Nephron progenitor cell (in vitro differentiated cells): ENCODE measurements at regions not wholly inside any gene's neighbourhood (a gene's known extent, or its start where the extent isn't known, plus 50 kb on each side); places are given as distances from the start of the nearest gene placed in this dataset.
"Not testable (repeated sequence)": the region's sequence is repeated elsewhere in the genome, so short reads cannot be mapped to it uniquely, and the experiment has no call there.

Experiments used
- DNase-seq: peaks from one replicate; pipeline ENCODE4 v3.0.0; 2021
- H3K27ac Mint-ChIP-seq: 2 replicates; pipeline ENCODE4 v1.8.0; 2021; ENCODE audit warnings: mild to moderate bottlenecking, moderate library complexity, mixed read lengths
- H3K27me3 Mint-ChIP-seq: 2 replicates; pipeline ENCODE4 v1.8.0; 2021; ENCODE audit warnings: mild to moderate bottlenecking, low read depth, mixed read lengths; ENCODE audit not compliant: poor library complexity
- H3K36me3 Mint-ChIP-seq: 2 replicates; pipeline ENCODE4 v1.8.0; 2021; ENCODE audit warnings: low read depth, mixed read lengths
- H3K4me1 Mint-ChIP-seq: 2 replicates; pipeline ENCODE4 v1.8.0; 2021; ENCODE audit warnings: mixed read lengths
- H3K4me3 Mint-ChIP-seq: 2 replicates; pipeline ENCODE4 v1.8.0; 2021; ENCODE audit warnings: mild to moderate bottlenecking, moderate library complexity, mixed read lengths
- H3K9me3 Mint-ChIP-seq: 2 replicates; pipeline ENCODE4 v1.8.0; 2021; ENCODE audit warnings: mild to moderate bottlenecking, moderate library complexity, mixed read lengths
- TF ChIP-seq, protein P1 (sequence below): fragments of 200-600 bp; sonication (generic); IDR thresholded peaks from 2 replicates; pipeline ENCODE4 v1.5.0; 2021; ENCODE audit warnings: antibody characterized with exemption

DNA sequence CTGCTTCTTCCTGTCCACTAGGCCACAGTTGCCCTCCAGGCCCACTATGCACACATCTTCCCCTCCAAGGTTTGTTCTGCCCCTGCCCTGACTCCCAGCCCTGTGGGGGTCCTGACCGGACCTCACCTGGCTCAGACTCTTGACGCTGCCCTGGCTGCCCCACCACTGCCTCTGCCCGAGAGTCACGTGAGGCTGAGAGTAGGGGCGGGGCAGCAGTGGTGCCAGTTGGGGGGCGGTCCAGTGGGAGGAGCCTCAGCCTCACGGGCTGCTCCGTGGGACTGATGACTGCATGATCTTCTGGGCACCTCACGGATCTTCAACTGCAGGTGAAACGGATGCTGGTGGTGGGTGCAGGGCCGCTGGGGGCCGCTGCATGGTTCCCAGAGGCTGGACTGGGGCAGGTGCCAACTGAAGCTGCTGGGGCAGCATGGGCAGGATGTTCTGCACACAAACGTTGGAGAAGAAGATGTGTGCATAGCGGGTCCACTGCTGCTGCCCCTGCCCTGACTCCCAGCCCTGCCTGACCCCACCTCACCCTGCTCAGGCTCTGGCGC is 77.6 kb downstream of the HHIPL2 start:
- not testable (repeated sequence) for DNase-seq, H3K27ac Mint-ChIP-seq, H3K27me3 Mint-ChIP-seq, H3K9me3 Mint-ChIP-seq, H3K4me1 Mint-ChIP-seq, H3K36me3 Mint-ChIP-seq, H3K4me3 Mint-ChIP-seq

DNA sequence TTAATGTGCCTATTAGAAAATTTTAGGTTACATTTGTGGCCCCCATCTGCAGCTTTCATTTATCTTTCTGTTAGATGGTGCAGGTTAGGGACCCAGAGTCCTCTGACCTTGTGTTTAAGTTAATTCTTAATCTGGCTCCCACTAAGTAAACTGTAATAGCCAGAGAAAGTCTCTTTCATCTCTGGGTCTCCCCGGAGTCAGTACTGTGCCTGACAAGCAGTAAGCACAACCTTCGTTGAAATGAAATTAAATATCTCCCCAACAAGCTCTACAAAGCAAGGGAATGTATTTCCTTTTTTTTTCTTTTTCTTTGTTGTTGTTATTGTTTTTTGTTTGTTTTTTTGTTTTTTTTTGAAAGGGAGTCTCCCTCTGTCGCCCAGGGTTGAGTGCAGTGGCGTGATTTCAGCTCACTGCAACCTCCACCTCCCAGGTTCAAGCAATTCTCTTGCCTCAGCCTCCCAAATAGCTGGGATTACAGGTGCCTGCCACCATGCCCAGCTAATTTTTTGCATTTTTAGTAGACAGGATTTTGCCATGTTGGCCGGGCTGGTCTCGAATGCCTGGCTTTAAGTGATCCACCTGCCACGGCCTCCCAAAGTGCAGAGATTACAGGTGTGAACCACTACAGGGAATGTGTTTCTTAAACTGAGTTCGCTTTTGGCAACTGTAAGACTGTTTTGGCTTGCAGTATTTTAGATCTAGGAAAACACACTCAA is 81.6 kb downstream of the HHIPL2 start:
- peaks cover 3% of the 10 kb centered on the region for H3K9me3 Mint-ChIP-seq
- TF ChIP-seq, protein P1, sequence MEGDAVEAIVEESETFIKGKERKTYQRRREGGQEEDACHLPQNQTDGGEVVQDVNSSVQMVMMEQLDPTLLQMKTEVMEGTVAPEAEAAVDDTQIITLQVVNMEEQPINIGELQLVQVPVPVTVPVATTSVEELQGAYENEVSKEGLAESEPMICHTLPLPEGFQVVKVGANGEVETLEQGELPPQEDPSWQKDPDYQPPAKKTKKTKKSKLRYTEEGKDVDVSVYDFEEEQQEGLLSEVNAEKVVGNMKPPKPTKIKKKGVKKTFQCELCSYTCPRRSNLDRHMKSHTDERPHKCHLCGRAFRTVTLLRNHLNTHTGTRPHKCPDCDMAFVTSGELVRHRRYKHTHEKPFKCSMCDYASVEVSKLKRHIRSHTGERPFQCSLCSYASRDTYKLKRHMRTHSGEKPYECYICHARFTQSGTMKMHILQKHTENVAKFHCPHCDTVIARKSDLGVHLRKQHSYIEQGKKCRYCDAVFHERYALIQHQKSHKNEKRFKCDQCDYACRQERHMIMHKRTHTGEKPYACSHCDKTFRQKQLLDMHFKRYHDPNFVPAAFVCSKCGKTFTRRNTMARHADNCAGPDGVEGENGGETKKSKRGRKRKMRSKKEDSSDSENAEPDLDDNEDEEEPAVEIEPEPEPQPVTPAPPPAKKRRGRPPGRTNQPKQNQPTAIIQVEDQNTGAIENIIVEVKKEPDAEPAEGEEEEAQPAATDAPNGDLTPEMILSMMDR: no peak
- no peak for DNase-seq
- peak overlapping the region; percentile 11 for H3K4me3 Mint-ChIP-seq
- H3K4me1 Mint-ChIP-seq: peaks cover 15% of the 10 kb centered on the region
- no peak overlapping the region for H3K27ac Mint-ChIP-seq
- no peaks in the 10 kb centered on the region for H3K36me3 Mint-ChIP-seq
- H3K27me3 Mint-ChIP-seq: peaks cover 21% of the 10 kb centered on the region

DNA sequence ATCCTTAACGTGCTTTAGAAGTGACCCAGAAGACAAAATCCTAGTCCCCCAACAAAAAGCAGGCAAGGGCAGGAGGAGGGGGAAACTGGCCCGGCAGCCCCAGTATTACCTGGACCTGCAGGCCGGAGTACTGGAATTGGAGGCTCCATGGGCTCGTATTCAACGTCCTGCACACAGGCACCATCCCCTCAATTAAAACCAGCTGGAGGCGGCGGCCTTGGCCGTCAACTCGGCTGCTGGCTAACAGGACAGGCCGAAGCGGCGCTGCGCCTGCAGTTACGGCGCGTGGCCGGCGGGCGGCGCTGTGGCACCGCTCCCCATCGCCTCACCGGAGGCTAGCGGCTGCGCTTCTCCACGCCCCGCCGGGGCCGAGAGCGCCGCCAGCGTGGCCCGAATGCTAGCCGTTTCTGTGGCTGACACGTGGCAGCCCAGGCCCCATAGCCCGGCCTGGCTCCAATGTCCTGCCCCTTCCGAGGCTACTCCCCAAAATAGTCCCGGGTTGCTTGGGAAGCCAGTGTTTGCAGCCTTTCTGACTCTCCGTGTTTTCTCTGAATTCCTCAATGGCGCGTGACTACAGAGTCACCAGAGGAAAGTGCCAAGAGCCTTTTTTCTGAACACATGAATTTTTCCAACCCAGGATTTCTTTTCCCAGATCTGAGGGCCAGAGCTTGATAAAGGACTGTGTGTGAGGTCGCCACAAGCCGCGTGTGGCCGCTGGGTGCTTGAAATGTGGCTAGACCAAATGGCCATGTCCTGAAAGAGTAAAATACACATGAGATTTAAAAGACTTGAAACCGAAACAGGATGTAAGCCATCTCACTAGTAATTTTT is 82.5 kb downstream of the HHIPL2 start:
- TF ChIP-seq, protein P1: peak; percentile 100
- H3K27ac Mint-ChIP-seq: peak overlapping the region; percentile 99
- H3K4me3 Mint-ChIP-seq: peak overlapping the region; percentile 84
- H3K36me3 Mint-ChIP-seq: no peaks in the 10 kb centered on the region
- peak; percentile 91 for DNase-seq
- peaks cover 3% of the 10 kb centered on the region for H3K9me3 Mint-ChIP-seq
- H3K4me1 Mint-ChIP-seq: peaks cover 15% of the 10 kb centered on the region
- peaks cover 21% of the 10 kb centered on the region for H3K27me3 Mint-ChIP-seq

DNA sequence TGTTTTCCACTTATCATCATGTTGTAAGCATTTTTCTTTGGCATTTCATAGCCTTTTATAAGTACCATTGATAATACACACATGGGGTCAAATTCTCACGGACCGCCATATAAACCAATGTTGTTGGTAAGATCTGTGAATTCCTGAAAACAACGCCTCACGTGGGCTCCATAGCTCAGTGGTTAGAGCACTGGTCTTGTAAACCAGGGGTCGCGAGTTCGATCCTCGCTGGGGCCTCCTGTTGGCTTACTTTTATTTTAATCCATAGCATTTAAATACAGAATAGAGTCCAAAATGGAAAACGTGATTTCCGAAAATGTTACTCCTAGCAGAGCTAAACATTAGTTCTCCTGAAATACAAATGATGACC is 83.1 kb downstream of the HHIPL2 start:
- Mint-ChIP-seq H3K27ac (no peak overlapping the region), H3K4me1 (peaks cover 15% of the 10 kb centered on the region)
- DNase-seq: peak; percentile 59

DNA sequence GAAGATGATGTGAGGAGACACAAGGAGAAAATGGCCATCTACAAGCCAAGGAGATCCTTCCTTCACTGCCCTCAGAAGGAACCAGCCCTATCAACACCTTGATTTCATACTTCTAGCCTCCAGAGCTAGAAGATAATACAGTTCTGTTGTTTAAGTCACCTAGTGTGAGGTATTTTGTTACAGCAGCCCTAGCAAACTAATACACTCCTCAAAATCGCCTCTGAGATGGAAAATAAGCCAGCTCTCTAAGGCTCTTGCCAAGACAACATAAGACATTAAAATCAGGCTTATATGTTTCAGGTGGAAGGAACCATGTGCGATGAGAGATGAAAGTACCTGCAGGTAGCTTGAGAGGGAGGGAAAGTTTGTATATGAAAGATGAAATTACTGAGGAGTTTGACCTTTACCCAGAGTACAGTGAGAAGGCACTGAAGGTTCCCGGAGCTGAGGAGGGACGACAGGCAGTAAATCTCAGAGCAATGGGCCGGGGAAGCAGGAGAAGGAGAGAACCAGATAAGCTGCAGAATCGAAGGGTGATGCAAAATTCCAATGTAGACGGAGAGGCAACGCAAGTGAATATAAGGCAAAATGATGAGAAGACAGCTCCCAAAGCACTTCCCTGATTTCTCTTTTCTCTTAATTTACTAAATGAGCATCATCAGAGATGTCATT is 84.7 kb downstream of the HHIPL2 start:
- peaks cover 15% of the 10 kb centered on the region for H3K4me1 Mint-ChIP-seq
- no peak overlapping the region for H3K27ac Mint-ChIP-seq
- no peak overlapping the region for H3K4me3 Mint-ChIP-seq
- H3K27me3 Mint-ChIP-seq: peaks cover 28% of the 10 kb centered on the region
- peaks cover 14% of the 10 kb centered on the region for H3K9me3 Mint-ChIP-seq
- TF ChIP-seq, protein P1: no peak
- H3K36me3 Mint-ChIP-seq: no peaks in the 10 kb centered on the region
- DNase-seq: no peak

More for the DNA sequence above, 83.1 kb downstream of the HHIPL2 start:
- peaks cover 23% of the 10 kb centered on the region for H3K27me3 Mint-ChIP-seq
- peaks cover 4% of the 10 kb centered on the region for H3K9me3 Mint-ChIP-seq
- TF ChIP-seq, protein P1: no peak
- H3K36me3 Mint-ChIP-seq: no peaks in the 10 kb centered on the region
- peak overlapping the region; percentile 84 for H3K4me3 Mint-ChIP-seq

DNA sequence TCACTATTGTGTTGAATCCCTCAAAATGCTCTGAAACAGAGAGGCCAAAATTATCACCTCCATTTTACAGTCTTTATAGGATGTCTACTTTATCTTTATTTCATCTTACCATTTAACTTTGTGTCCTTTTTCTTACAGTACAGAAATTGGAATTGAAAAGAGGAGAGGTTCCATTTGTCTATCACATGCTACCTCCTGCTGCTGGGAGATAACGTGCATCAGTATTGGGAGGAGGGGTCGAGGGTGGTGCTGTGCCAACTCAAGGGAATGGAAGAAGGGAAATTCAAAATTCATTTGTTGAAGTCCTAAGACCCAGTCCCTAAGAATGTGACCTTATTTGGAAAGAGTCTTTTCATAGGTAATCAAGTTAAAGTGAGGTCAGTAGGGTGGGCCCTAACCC is 85.3 kb downstream of the HHIPL2 start:
- Mint-ChIP-seq H3K9me3 (peaks cover 16% of the 10 kb centered on the region), H3K36me3 (peaks cover 2% of the 10 kb centered on the region), H3K4me3 (no peak overlapping the region), H3K4me1 (peaks cover 15% of the 10 kb centered on the region), H3K27ac (no peak overlapping the region), H3K27me3 (peaks cover 31% of the 10 kb centered on the region)
- no peak for DNase-seq
- TF ChIP-seq, protein P1: no peak
